ENCODE measurements at regions not wholly inside any gene's neighbourhood (a gene's known extent, or its start where the extent isn't known, plus 50 kb on each side); places are given as distances from the start of the nearest gene placed in this dataset.

DNA sequence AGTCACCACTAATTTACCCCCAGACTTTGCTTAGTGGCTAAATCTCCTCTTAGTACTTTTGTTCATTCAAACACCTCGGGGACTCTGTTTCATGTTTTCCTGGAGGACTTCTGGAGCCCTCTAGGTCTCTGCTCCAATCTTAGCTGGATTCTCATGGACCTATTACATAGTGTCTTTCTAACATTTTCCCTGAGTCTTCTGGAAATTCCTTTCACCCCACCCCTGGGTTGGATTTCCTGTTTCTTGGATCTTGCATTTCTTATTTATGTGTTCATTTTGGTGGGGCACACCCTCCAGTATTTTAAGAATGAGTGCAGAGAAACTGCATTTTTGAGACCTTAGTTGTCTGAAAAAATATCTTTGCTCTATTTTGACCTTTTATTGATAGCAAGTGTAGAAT lies 220.1 kb downstream of the BLID start:
- TF ChIP-seq, protein P1, sequence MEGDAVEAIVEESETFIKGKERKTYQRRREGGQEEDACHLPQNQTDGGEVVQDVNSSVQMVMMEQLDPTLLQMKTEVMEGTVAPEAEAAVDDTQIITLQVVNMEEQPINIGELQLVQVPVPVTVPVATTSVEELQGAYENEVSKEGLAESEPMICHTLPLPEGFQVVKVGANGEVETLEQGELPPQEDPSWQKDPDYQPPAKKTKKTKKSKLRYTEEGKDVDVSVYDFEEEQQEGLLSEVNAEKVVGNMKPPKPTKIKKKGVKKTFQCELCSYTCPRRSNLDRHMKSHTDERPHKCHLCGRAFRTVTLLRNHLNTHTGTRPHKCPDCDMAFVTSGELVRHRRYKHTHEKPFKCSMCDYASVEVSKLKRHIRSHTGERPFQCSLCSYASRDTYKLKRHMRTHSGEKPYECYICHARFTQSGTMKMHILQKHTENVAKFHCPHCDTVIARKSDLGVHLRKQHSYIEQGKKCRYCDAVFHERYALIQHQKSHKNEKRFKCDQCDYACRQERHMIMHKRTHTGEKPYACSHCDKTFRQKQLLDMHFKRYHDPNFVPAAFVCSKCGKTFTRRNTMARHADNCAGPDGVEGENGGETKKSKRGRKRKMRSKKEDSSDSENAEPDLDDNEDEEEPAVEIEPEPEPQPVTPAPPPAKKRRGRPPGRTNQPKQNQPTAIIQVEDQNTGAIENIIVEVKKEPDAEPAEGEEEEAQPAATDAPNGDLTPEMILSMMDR (IDR thresholded peaks at IDR 0.05) = no peak
- no peak for TF ChIP-seq POLR2A (IDR thresholded peaks at IDR 0.05)

Data from testis (tissue), 2 donors.